Endothelial cell of umbilical vein (primary cell): ENCODE measurements at regions not wholly inside any gene's neighbourhood (a gene's known extent, or its start where the extent isn't known, plus 50 kb on each side); places are given as distances from the start of the nearest gene placed in this dataset.

ENCODE experiments used
- BruUV-seq: library from RNA; stranded (reverse); fragments of 400-500 nt; replicated peaks from 2 replicates; lab custom pipeline; 2021; lab: Mats Ljungman, UMichigan
- CTCF ChIA-PET: fragments of 300-600, 350-600 bp; sonication (Branson Sonifier 250); formaldehyde crosslinking; loops from one replicate; lab custom pipeline; 2021; ENCODE audit warnings: antibody characterized with exemption, inconsistent platforms; lab: Charles Lee
- POLR2A ChIA-PET: fragments of 300-600, 350-600 bp; sonication (Branson Sonifier 250); formaldehyde crosslinking; loops from one replicate; lab custom pipeline; 2021; ENCODE audit warnings: antibody characterized with exemption, inconsistent platforms; lab: Charles Lee
- DNase-seq: peaks from one replicate; pipeline ENCODE4 v3.0.0-alpha.2; 2011; ENCODE audit warnings: low read depth, low spot score
- FAIRE-seq: peaks from 2 replicates; lab custom pipeline; 2011; peaks lifted over from hg19 to GRCh38; lab: Jason Lieb, UNC
- H2AFZ ChIP-seq: 2 replicates; pipeline ENCODE4 v1.6.0; 2012; ENCODE audit warnings: low read depth, low read length, control low read depth, inconsistent platforms
- H3K27ac ChIP-seq: 2 replicates; pipeline ENCODE4 v1.5.1; 2011; ENCODE audit warnings: low read depth, mild to moderate bottlenecking, control low read depth, low read length, moderate library complexity; ENCODE audit not compliant: insufficient read depth
- H3K27me3 ChIP-seq, 2 experiments: 2 replicates each; pipeline versions ENCODE4 v1.6.0 to v1.6.1; 2011; ENCODE audit warnings: low read length in 2 of 2, mixed read lengths in 1 of 2; ENCODE audit not compliant: control insufficient read depth in 2 of 2, insufficient read depth in 2 of 2
- H3K36me3 ChIP-seq, 2 experiments: 2 replicates in 1 of 2; 3 replicates in 1 of 2; pipeline ENCODE4 v1.5.1; 2011; ENCODE audit warnings: low read length in 2 of 2, mild to moderate bottlenecking in 1 of 2, moderate library complexity in 1 of 2; ENCODE audit not compliant: control insufficient read depth in 2 of 2, insufficient read depth in 2 of 2; ENCODE audit errors: extremely low read depth in 1 of 2
- H3K4me1 ChIP-seq: 3 replicates; pipeline ENCODE4 v1.5.1; 2011; ENCODE audit warnings: mild to moderate bottlenecking, low read length; ENCODE audit not compliant: control insufficient read depth, insufficient read depth; ENCODE audit errors: extremely low read depth
- H3K4me2 ChIP-seq: 2 replicates; pipeline ENCODE4 v1.6.1; 2011; ENCODE audit warnings: low read length, control low read depth, mixed read lengths; ENCODE audit not compliant: insufficient read depth
- H3K4me3 ChIP-seq, 3 experiments: fragments of 200-600 bp in 1 of 3; sonication (generic), shearing (Covaris generic) in 1 of 3; replicated peaks in 1 of 3; 2 replicates each; pipeline ENCODE4 v1.5.1; 2011 to 2016; ENCODE audit warnings: control low read depth in 3 of 3, low read length in 3 of 3, mild to moderate bottlenecking in 2 of 3, inconsistent platforms in 1 of 3, low read depth in 1 of 3, moderate library complexity in 1 of 3; ENCODE audit not compliant: insufficient read depth in 1 of 3
- H3K79me2 ChIP-seq: 2 replicates; pipeline ENCODE4 v1.6.0; 2012; ENCODE audit warnings: low read length, inconsistent platforms; ENCODE audit not compliant: control insufficient read depth, insufficient read depth
- H3K9ac ChIP-seq: replicated peaks from 2 replicates; pipeline ENCODE3; 2011; ENCODE audit warnings: low read length, control low read depth; ENCODE audit not compliant: insufficient read depth; ENCODE audit errors: extremely low read depth
- H3K9me1 ChIP-seq: replicated peaks from 3 replicates; pipeline ENCODE4 v1.6.0; 2011; ENCODE audit warnings: mild to moderate bottlenecking, low read length; ENCODE audit not compliant: control insufficient read depth, insufficient read depth; ENCODE audit errors: extremely low read depth
- H3K9me3 ChIP-seq: replicated peaks from 2 replicates; pipeline ENCODE4 v1.5.1; 2012; ENCODE audit warnings: low read length, inconsistent platforms; ENCODE audit not compliant: control insufficient read depth, insufficient read depth
- H4K20me1 ChIP-seq: replicated peaks from 2 replicates; pipeline ENCODE3; 2011; ENCODE audit warnings: mild to moderate bottlenecking, low read length; ENCODE audit not compliant: control insufficient read depth, insufficient read depth; ENCODE audit errors: extremely low read depth
- CTCF ChIP-seq, 2 donors: IDR thresholded peaks; 1 replicate in 1 of 2; 2 replicates in 1 of 2; pipeline ENCODE4 v1.5.1; 2011; ENCODE audit warnings: low read length in 2 of 2, mild to moderate bottlenecking in 2 of 2, moderate library complexity in 2 of 2, control low read depth in 1 of 2, inconsistent platforms in 1 of 2, low read depth in 1 of 2; ENCODE audit not compliant: insufficient read depth in 1 of 2; ENCODE audit errors: extremely low read depth in 1 of 2
- EZH2 ChIP-seq: IDR thresholded peaks from 2 replicates; pipeline ENCODE4 v1.6.1; 2012; ENCODE audit warnings: borderline replicate concordance, low read depth, mild to moderate bottlenecking, moderate library complexity, low read length, inconsistent platforms; ENCODE audit not compliant: severe bottlenecking
- FOS ChIP-seq: IDR thresholded peaks from 2 replicates; pipeline ENCODE4 v1.6.1; 2011; ENCODE audit warnings: mild to moderate bottlenecking, low read length, moderate library complexity, borderline replicate concordance; ENCODE audit not compliant: insufficient read depth
- GATA2 ChIP-seq: IDR thresholded peaks from 2 replicates; pipeline ENCODE4 v1.7.0; 2011; ENCODE audit warnings: low read depth, mild to moderate bottlenecking, moderate library complexity, mixed read lengths, low read length; ENCODE audit not compliant: insufficient read length, insufficient read depth
- JUN ChIP-seq: IDR thresholded peaks from 2 replicates; pipeline ENCODE4 v1.6.1; 2011; ENCODE audit warnings: borderline replicate concordance, low read depth; ENCODE audit not compliant: insufficient read length, insufficient read depth
- MAX ChIP-seq: IDR thresholded peaks from 2 replicates; pipeline ENCODE4 v1.6.1; 2011; ENCODE audit not compliant: insufficient read depth, insufficient read length
- MYC ChIP-seq: IDR thresholded peaks from one replicate; pipeline ENCODE4 v1.6.1; 2011; ENCODE audit warnings: mild to moderate bottlenecking, low read depth, low read length
- POLR2A ChIP-seq: IDR thresholded peaks from 2 replicates; pipeline ENCODE4 v1.6.1; 2012; ENCODE audit warnings: low read depth, mild to moderate bottlenecking, control low read depth, low read length
- POLR2AphosphoS5 ChIP-seq: IDR thresholded peaks from 2 replicates; pipeline ENCODE4 v1.6.1; 2012; ENCODE audit warnings: low read depth, mild to moderate bottlenecking, control low read depth, low read length, moderate library complexity; ENCODE audit not compliant: insufficient read depth
- dilution Hi-C: fragments of 300-500 bp; cut with MboI; formaldehyde crosslinking; loops from one replicate; pipeline ENCODE4 v1.15.0; 2019; ENCODE audit warnings: low sequenced_read_pairs; ENCODE audit not compliant: extremely low pct_ligation_motif_present
- intact Hi-C: fragments of 100-400 bp; cut with micrococcal nuclease; formaldehyde crosslinking; loops from one replicate; pipeline ENCODE4 v1.10.0; 2022

GRCh38 chr1:229097356-229097755, 173.6 kb upstream of the RAB4A start:
- H3K27ac ChIP-seq: no peak overlapping the region
- no peaks in the 10 kb centered on the region for H4K20me1 ChIP-seq
- FAIRE-seq: no peak
- DNase-seq: no peak
- dilution Hi-C loops (no loop called here), intact Hi-C loops (no loop called here)
- H3K27me3 ChIP-seq: no peaks in the 10 kb centered on the region
- ChIA-PET POLR2A (no interaction called here), CTCF (no interaction called here)
- H3K9ac ChIP-seq: no peak overlapping the region
- H3K4me2 ChIP-seq: no peak overlapping the region
- H3K36me3 ChIP-seq: no peaks in the 10 kb centered on the region
- H3K4me1 ChIP-seq: no peaks in the 10 kb centered on the region
- H3K9me1 ChIP-seq: no peaks in the 10 kb centered on the region
- no peak for TF ChIP-seq MYC
- no peak for TF ChIP-seq GATA2
- TF ChIP-seq POLR2A: no peak
- no peak for TF ChIP-seq MAX
- no peak for TF ChIP-seq POLR2AphosphoS5
- TF ChIP-seq FOS: no peak
- H3K9me3 ChIP-seq: no peaks in the 10 kb centered on the region
- no peaks in the 10 kb centered on the region for H3K79me2 ChIP-seq
- no peak overlapping the region for H3K4me3 ChIP-seq
- no peak overlapping the region for H2AFZ ChIP-seq
- BruUV-seq: no TSS peak

- ChIA-PET POLR2A (no interaction called here), CTCF (no interaction called here)
- intact Hi-C loops: no loop called here
- dilution Hi-C loops: no loop called here
- no peaks in the 10 kb centered on the region for H3K9me1 ChIP-seq
- no peak overlapping the region for H3K27ac ChIP-seq
- FAIRE-seq: no peak
- BruUV-seq: no TSS peak
- no peak for TF ChIP-seq POLR2AphosphoS5
- no peak for TF ChIP-seq MAX
- TF ChIP-seq FOS: no peak
- TF ChIP-seq CTCF (IDR thresholded peaks at IDR 0.05; ENCODE audit: extremely low read depth in 1 of 2, insufficient read depth in 1 of 2, low read depth in 1 of 2, low read length in 2 of 2): no peak
- no peak for TF ChIP-seq MYC
- no peak for TF ChIP-seq EZH2
- no peak for TF ChIP-seq POLR2A
- no peak for TF ChIP-seq GATA2
- TF ChIP-seq JUN: no peak
- no peaks in the 10 kb centered on the region for H4K20me1 ChIP-seq
- H3K9ac ChIP-seq: no peak overlapping the region
- H3K4me1 ChIP-seq: no peaks in the 10 kb centered on the region
- H2AFZ ChIP-seq: no peak overlapping the region
- no peak for DNase-seq
- no peak overlapping the region for H3K4me3 ChIP-seq
- H3K36me3 ChIP-seq: no peaks in the 10 kb centered on the region
- no peaks in the 10 kb centered on the region for H3K27me3 ChIP-seq
- H3K79me2 ChIP-seq: no peaks in the 10 kb centered on the region
- no peak overlapping the region for H3K4me2 ChIP-seq
- no peaks in the 10 kb centered on the region for H3K9me3 ChIP-seq
Measured at GRCh38 chr1:229098361-229098760, 172.6 kb upstream of the RAB4A start.
